Endothelial cell of umbilical vein (primary cell): ENCODE measurements at regions not wholly inside any gene's neighbourhood (a gene's known extent, or its start where the extent isn't known, plus 50 kb on each side); places are given as distances from the start of the nearest gene placed in this dataset.
"Not testable (repeated sequence)": the region's sequence is repeated elsewhere in the genome, so short reads cannot be mapped to it uniquely, and the experiment has no call there.

Source experiments
- BruUV-seq: library from RNA; stranded (reverse); fragments of 400-500 nt; replicated peaks from 2 replicates; lab custom pipeline; 2021; lab: Mats Ljungman, UMichigan
- CTCF ChIA-PET: fragments of 300-600, 350-600 bp; sonication (Branson Sonifier 250); formaldehyde crosslinking; loops from one replicate; lab custom pipeline; 2021; ENCODE audit warnings: antibody characterized with exemption, inconsistent platforms; lab: Charles Lee
- POLR2A ChIA-PET: fragments of 300-600, 350-600 bp; sonication (Branson Sonifier 250); formaldehyde crosslinking; loops from one replicate; lab custom pipeline; 2021; ENCODE audit warnings: antibody characterized with exemption, inconsistent platforms; lab: Charles Lee
- DNase-seq: peaks from one replicate; pipeline ENCODE4 v3.0.0-alpha.2; 2011; ENCODE audit warnings: low read depth, low spot score
- FAIRE-seq: peaks from 2 replicates; lab custom pipeline; 2011; peaks lifted over from hg19 to GRCh38; lab: Jason Lieb, UNC
- H2AFZ ChIP-seq: 2 replicates; pipeline ENCODE4 v1.6.0; 2012; ENCODE audit warnings: low read depth, low read length, control low read depth, inconsistent platforms
- H3K27ac ChIP-seq: 2 replicates; pipeline ENCODE4 v1.5.1; 2011; ENCODE audit warnings: low read depth, mild to moderate bottlenecking, control low read depth, low read length, moderate library complexity; ENCODE audit not compliant: insufficient read depth
- H3K27me3 ChIP-seq, 2 experiments: 2 replicates each; pipeline versions ENCODE4 v1.6.0 to v1.6.1; 2011; ENCODE audit warnings: low read length in 2 of 2, mixed read lengths in 1 of 2; ENCODE audit not compliant: control insufficient read depth in 2 of 2, insufficient read depth in 2 of 2
- H3K36me3 ChIP-seq, 2 experiments: 2 replicates in 1 of 2; 3 replicates in 1 of 2; pipeline ENCODE4 v1.5.1; 2011; ENCODE audit warnings: low read length in 2 of 2, mild to moderate bottlenecking in 1 of 2, moderate library complexity in 1 of 2; ENCODE audit not compliant: control insufficient read depth in 2 of 2, insufficient read depth in 2 of 2; ENCODE audit errors: extremely low read depth in 1 of 2
- H3K4me1 ChIP-seq: 3 replicates; pipeline ENCODE4 v1.5.1; 2011; ENCODE audit warnings: mild to moderate bottlenecking, low read length; ENCODE audit not compliant: control insufficient read depth, insufficient read depth; ENCODE audit errors: extremely low read depth
- H3K4me2 ChIP-seq: 2 replicates; pipeline ENCODE4 v1.6.1; 2011; ENCODE audit warnings: low read length, control low read depth, mixed read lengths; ENCODE audit not compliant: insufficient read depth
- H3K4me3 ChIP-seq, 3 experiments: fragments of 200-600 bp in 1 of 3; sonication (generic), shearing (Covaris generic) in 1 of 3; replicated peaks in 1 of 3; 2 replicates each; pipeline ENCODE4 v1.5.1; 2011 to 2016; ENCODE audit warnings: control low read depth in 3 of 3, low read length in 3 of 3, mild to moderate bottlenecking in 2 of 3, inconsistent platforms in 1 of 3, low read depth in 1 of 3, moderate library complexity in 1 of 3; ENCODE audit not compliant: insufficient read depth in 1 of 3
- H3K79me2 ChIP-seq: 2 replicates; pipeline ENCODE4 v1.6.0; 2012; ENCODE audit warnings: low read length, inconsistent platforms; ENCODE audit not compliant: control insufficient read depth, insufficient read depth
- H3K9ac ChIP-seq: replicated peaks from 2 replicates; pipeline ENCODE3; 2011; ENCODE audit warnings: low read length, control low read depth; ENCODE audit not compliant: insufficient read depth; ENCODE audit errors: extremely low read depth
- H3K9me1 ChIP-seq: replicated peaks from 3 replicates; pipeline ENCODE4 v1.6.0; 2011; ENCODE audit warnings: mild to moderate bottlenecking, low read length; ENCODE audit not compliant: control insufficient read depth, insufficient read depth; ENCODE audit errors: extremely low read depth
- H3K9me3 ChIP-seq: replicated peaks from 2 replicates; pipeline ENCODE4 v1.5.1; 2012; ENCODE audit warnings: low read length, inconsistent platforms; ENCODE audit not compliant: control insufficient read depth, insufficient read depth
- H4K20me1 ChIP-seq: replicated peaks from 2 replicates; pipeline ENCODE3; 2011; ENCODE audit warnings: mild to moderate bottlenecking, low read length; ENCODE audit not compliant: control insufficient read depth, insufficient read depth; ENCODE audit errors: extremely low read depth
- CTCF ChIP-seq, 2 donors: IDR thresholded peaks; 1 replicate in 1 of 2; 2 replicates in 1 of 2; pipeline ENCODE4 v1.5.1; 2011; ENCODE audit warnings: low read length in 2 of 2, mild to moderate bottlenecking in 2 of 2, moderate library complexity in 2 of 2, control low read depth in 1 of 2, inconsistent platforms in 1 of 2, low read depth in 1 of 2; ENCODE audit not compliant: insufficient read depth in 1 of 2; ENCODE audit errors: extremely low read depth in 1 of 2
- EZH2 ChIP-seq: IDR thresholded peaks from 2 replicates; pipeline ENCODE4 v1.6.1; 2012; ENCODE audit warnings: borderline replicate concordance, low read depth, mild to moderate bottlenecking, moderate library complexity, low read length, inconsistent platforms; ENCODE audit not compliant: severe bottlenecking
- FOS ChIP-seq: IDR thresholded peaks from 2 replicates; pipeline ENCODE4 v1.6.1; 2011; ENCODE audit warnings: mild to moderate bottlenecking, low read length, moderate library complexity, borderline replicate concordance; ENCODE audit not compliant: insufficient read depth
- GATA2 ChIP-seq: IDR thresholded peaks from 2 replicates; pipeline ENCODE4 v1.7.0; 2011; ENCODE audit warnings: low read depth, mild to moderate bottlenecking, moderate library complexity, mixed read lengths, low read length; ENCODE audit not compliant: insufficient read length, insufficient read depth
- JUN ChIP-seq: IDR thresholded peaks from 2 replicates; pipeline ENCODE4 v1.6.1; 2011; ENCODE audit warnings: borderline replicate concordance, low read depth; ENCODE audit not compliant: insufficient read length, insufficient read depth
- MAX ChIP-seq: IDR thresholded peaks from 2 replicates; pipeline ENCODE4 v1.6.1; 2011; ENCODE audit not compliant: insufficient read depth, insufficient read length
- MYC ChIP-seq: IDR thresholded peaks from one replicate; pipeline ENCODE4 v1.6.1; 2011; ENCODE audit warnings: mild to moderate bottlenecking, low read depth, low read length
- POLR2A ChIP-seq: IDR thresholded peaks from 2 replicates; pipeline ENCODE4 v1.6.1; 2012; ENCODE audit warnings: low read depth, mild to moderate bottlenecking, control low read depth, low read length
- POLR2AphosphoS5 ChIP-seq: IDR thresholded peaks from 2 replicates; pipeline ENCODE4 v1.6.1; 2012; ENCODE audit warnings: low read depth, mild to moderate bottlenecking, control low read depth, low read length, moderate library complexity; ENCODE audit not compliant: insufficient read depth
- dilution Hi-C: fragments of 300-500 bp; cut with MboI; formaldehyde crosslinking; loops from one replicate; pipeline ENCODE4 v1.15.0; 2019; ENCODE audit warnings: low sequenced_read_pairs; ENCODE audit not compliant: extremely low pct_ligation_motif_present
- intact Hi-C: fragments of 100-400 bp; cut with micrococcal nuclease; formaldehyde crosslinking; loops from one replicate; pipeline ENCODE4 v1.10.0; 2022

- H3K9ac ChIP-seq, result no peak overlapping the region
- dilution Hi-C loops, result loop anchor here (25.0 kb wide), 1 partner anchor 101 kb away; the partner anchor contains the start of gene SLC25A48
- no peak for TF ChIP-seq GATA2
- TF ChIP-seq FOS, result no peak
- TF ChIP-seq MYC, result no peak
- TF ChIP-seq POLR2A, result no peak
- no peak for TF ChIP-seq JUN
- no peak for TF ChIP-seq MAX
- no peak for TF ChIP-seq CTCF (IDR thresholded peaks at IDR 0.05; ENCODE audit: extremely low read depth in 1 of 2, insufficient read depth in 1 of 2, low read depth in 1 of 2, low read length in 2 of 2)
- TF ChIP-seq POLR2AphosphoS5, result no peak
- TF ChIP-seq EZH2, result no peak
- no peak overlapping the region for H3K4me2 ChIP-seq
- no peak overlapping the region for H2AFZ ChIP-seq
- no peaks in the 10 kb centered on the region for H3K4me1 ChIP-seq
- BruUV-seq, result no TSS peak
- H3K79me2 ChIP-seq, result no peaks in the 10 kb centered on the region
- no peaks in the 10 kb centered on the region for H3K9me1 ChIP-seq
- H3K27me3 ChIP-seq, result no peaks in the 10 kb centered on the region
- FAIRE-seq (no peak), DNase-seq (no peak)
- no peak overlapping the region for H3K27ac ChIP-seq
- intact Hi-C loops, result no loop called here
- ChIA-PET POLR2A (no interaction called here), CTCF (no interaction called here)
- no peaks in the 10 kb centered on the region for H3K36me3 ChIP-seq
- H3K4me3 ChIP-seq, result no peak overlapping the region
- no peaks in the 10 kb centered on the region for H3K9me3 ChIP-seq
- no peaks in the 10 kb centered on the region for H4K20me1 ChIP-seq
Measured at GRCh38 chr5:135735831-135736230, 98.6 kb upstream of the SLC25A48 start.

- intact Hi-C loops, H3K36me3 ChIP-seq, H3K27me3 ChIP-seq, H3K4me1 ChIP-seq, H3K4me3 ChIP-seq, POLR2A ChIA-PET, H3K9me3 ChIP-seq, H4K20me1 ChIP-seq, H3K79me2 ChIP-seq, H3K27ac ChIP-seq, CTCF ChIA-PET, H3K9ac ChIP-seq, H2AFZ ChIP-seq, H3K9me1 ChIP-seq, DNase-seq, BruUV-seq, FAIRE-seq, H3K4me2 ChIP-seq: not testable (repeated sequence)
- dilution Hi-C loops, result loop anchor here (25.0 kb wide), 1 partner anchor 102 kb away; the partner anchor contains the start of gene SLC25A48
Measured at GRCh38 chr5:135734956-135735355, 99.5 kb upstream of the SLC25A48 start.

- H3K9me1 ChIP-seq, H3K27me3 ChIP-seq, H3K79me2 ChIP-seq, H3K9ac ChIP-seq, H3K9me3 ChIP-seq, FAIRE-seq, intact Hi-C loops, H3K4me3 ChIP-seq, H4K20me1 ChIP-seq, H3K36me3 ChIP-seq, POLR2A ChIA-PET, BruUV-seq, H3K27ac ChIP-seq, CTCF ChIA-PET, DNase-seq, H3K4me1 ChIP-seq, H2AFZ ChIP-seq, H3K4me2 ChIP-seq: not testable (repeated sequence)
- dilution Hi-C loops, result loop anchor here (25.0 kb wide), 1 partner anchor 106 kb away; the partner anchor contains the start of gene SLC25A48
Measured at GRCh38 chr5:135731034-135731433, 103.4 kb upstream of the SLC25A48 start.
